IPS-18c (cell line): ENCODE measurements at regions not wholly inside any gene's neighbourhood (a gene's known extent, or its start where the extent isn't known, plus 50 kb on each side); places are given as distances from the start of the nearest gene placed in this dataset.

Experiments used
- H3K4me3 ChIP-seq: 2 replicates; pipeline ENCODE4 v1.7.0; 2013; ENCODE audit warnings: low read depth, mild to moderate bottlenecking, low read length, moderate library complexity; ENCODE audit not compliant: insufficient read depth
- H3K9me3 ChIP-seq: one replicate; pipeline ENCODE4 v1.6.1; 2013; ENCODE audit warnings: mild to moderate bottlenecking, low read length, moderate library complexity; ENCODE audit not compliant: control insufficient read depth, insufficient read depth

- Histone ChIP-seq H3K4me3 (no peak overlapping the region), H3K9me3 (peaks cover 4% of the 10 kb centered on the region)
Measured at GRCh38 chr2:2561346-2562095, 230.4 kb upstream of the MYT1L start.

- peaks cover 4% of the 10 kb centered on the region for H3K9me3 ChIP-seq
Measured at GRCh38 chr2:2560374-2561015, 229.4 kb upstream of the MYT1L start.

GRCh38 chr2:2558476-2558875 lies 227.4 kb upstream of the MYT1L start:
- peaks cover 5% of the 10 kb centered on the region for H3K9me3 ChIP-seq

More at GRCh38 chr2:2560374-2561015, 229.4 kb upstream of the MYT1L start:
- no peak overlapping the region for H3K4me3 ChIP-seq

GRCh38 chr2:2557475-2557874 lies 226.4 kb upstream of the MYT1L start:
- Histone ChIP-seq H3K4me3 (no peak overlapping the region), H3K9me3 (peaks cover 6% of the 10 kb centered on the region)

More at GRCh38 chr2:2558476-2558875, 227.4 kb upstream of the MYT1L start:
- no peak overlapping the region for H3K4me3 ChIP-seq

- peaks cover 5% of the 10 kb centered on the region for H3K9me3 ChIP-seq
- no peak overlapping the region for H3K4me3 ChIP-seq
Measured at GRCh38 chr2:2550856-2551255, 219.8 kb upstream of the MYT1L start.

- H3K9me3 ChIP-seq = peaks cover 2% of the 10 kb centered on the region
Measured at GRCh38 chr2:2547911-2548310, 216.8 kb upstream of the MYT1L start.

GRCh38 chr2:2547451-2547850 lies 216.4 kb upstream of the MYT1L start:
- Histone ChIP-seq H3K9me3 (peaks cover 2% of the 10 kb centered on the region), H3K4me3 (no peak overlapping the region)

More at GRCh38 chr2:2547911-2548310, 216.8 kb upstream of the MYT1L start:
- no peak overlapping the region for H3K4me3 ChIP-seq

- Histone ChIP-seq H3K9me3 (peaks cover 2% of the 10 kb centered on the region), H3K4me3 (no peak overlapping the region)
Measured at GRCh38 chr2:2546046-2546445, 215.0 kb upstream of the MYT1L start.

- no peak overlapping the region; the same call in 1 of the 2 replicates for H3K4me3 ChIP-seq
- peaks cover 2% of the 10 kb centered on the region for H3K9me3 ChIP-seq
Measured at GRCh38 chr2:2542966-2543611, 212.0 kb upstream of the MYT1L start.

- Histone ChIP-seq H3K9me3 (peaks cover 2% of the 10 kb centered on the region), H3K4me3 (no peak overlapping the region)
Measured at GRCh38 chr2:2542316-2542715, 211.2 kb upstream of the MYT1L start.

GRCh38 chr2:2540406-2540805 lies 209.3 kb upstream of the MYT1L start:
- Histone ChIP-seq H3K4me3 (no peak overlapping the region), H3K9me3 (no peaks in the 10 kb centered on the region)

GRCh38 chr2:2536416-2537056 lies 205.5 kb upstream of the MYT1L start:
- Histone ChIP-seq H3K4me3 (no peak overlapping the region), H3K9me3 (no peaks in the 10 kb centered on the region)

GRCh38 chr2:2530334-2530733 lies 199.3 kb upstream of the MYT1L start:
- H3K4me3 ChIP-seq = no peak overlapping the region
- H3K9me3 ChIP-seq = no peaks in the 10 kb centered on the region

GRCh38 chr2:2528846-2529245 lies 197.8 kb upstream of the MYT1L start:
- Histone ChIP-seq H3K4me3 (no peak overlapping the region), H3K9me3 (no peaks in the 10 kb centered on the region)

GRCh38 chr2:2527148-2527547 lies 196.1 kb upstream of the MYT1L start:
- Histone ChIP-seq H3K4me3 (no peak overlapping the region), H3K9me3 (no peaks in the 10 kb centered on the region)

- no peak overlapping the region for H3K4me3 ChIP-seq
- H3K9me3 ChIP-seq = no peaks in the 10 kb centered on the region
Measured at GRCh38 chr2:2524348-2524941, 193.4 kb upstream of the MYT1L start.
